Skin of body (tissue), 1 donor: ENCODE measurements at regions not wholly inside any gene's neighbourhood (a gene's known extent, or its start where the extent isn't known, plus 50 kb on each side); places are given as distances from the start of the nearest gene placed in this dataset.
"Not testable (repeated sequence)": the region's sequence is repeated elsewhere in the genome, so short reads cannot be mapped to it uniquely, and the experiment has no call there.

Experiments
- DNase-seq: peaks from one replicate; lab custom pipeline; 2025; lab: John Stamatoyannopoulos, UW

- DNase-seq: no peak
Measured at GRCh38 chr4:54572152-54572542, 85.6 kb upstream of the KIT start.

- DNase-seq: no peak
Measured at GRCh38 chr4:54574500-54574899, 83.3 kb upstream of the KIT start.

GRCh38 chr4:54575919-54576318 is 81.8 kb upstream of the KIT start:
- no peak for DNase-seq

- no peak for DNase-seq
Measured at GRCh38 chr4:54581807-54582206, 76.0 kb upstream of the KIT start.

GRCh38 chr4:54585321-54586000 is 72.3 kb upstream of the KIT start:
- no peak for DNase-seq

- no peak for DNase-seq
Measured at GRCh38 chr4:54586320-54586955, 71.3 kb upstream of the KIT start.

GRCh38 chr4:54587107-54587891 is 70.5 kb upstream of the KIT start:
- no peak for DNase-seq

- no peak for DNase-seq
Measured at GRCh38 chr4:54588404-54588803, 69.4 kb upstream of the KIT start.

- no peak for DNase-seq
Measured at GRCh38 chr4:54589586-54589985, 68.2 kb upstream of the KIT start.

- DNase-seq: no peak
Measured at GRCh38 chr4:54593795-54594322, 63.9 kb upstream of the KIT start.

GRCh38 chr4:54596201-54596600 is 61.6 kb upstream of the KIT start:
- DNase-seq: no peak

GRCh38 chr4:54597678-54598077 is 60.1 kb upstream of the KIT start:
- DNase-seq: not testable (repeated sequence)

- DNase-seq: not testable (repeated sequence)
Measured at GRCh38 chr4:54602175-54602574, 55.6 kb upstream of the KIT start.

GRCh38 chr4:54607067-54607466 is 50.7 kb upstream of the KIT start:
- no peak for DNase-seq

- no peak for DNase-seq
Measured at GRCh38 chr4:54607521-54607920, 50.2 kb upstream of the KIT start.
